ENCODE measurements at regions not wholly inside any gene's neighbourhood (a gene's known extent, or its start where the extent isn't known, plus 50 kb on each side); places are given as distances from the start of the nearest gene placed in this dataset.

GRCh38 chr3:146732325-146732724 lies 127.2 kb upstream of the PLSCR5 start:
- TF ChIP-seq CTCF (IDR thresholded peaks at IDR 0.05): no peak
- no peak for TF ChIP-seq POLR2A (IDR thresholded peaks at IDR 0.05)
- TF ChIP-seq EP300 (IDR thresholded peaks at IDR 0.05): no peak
